HG03064 (cell line): ENCODE measurements at regions not wholly inside any gene's neighbourhood (a gene's known extent, or its start where the extent isn't known, plus 50 kb on each side); places are given as distances from the start of the nearest gene placed in this dataset.

ENCODE experiments used
- ATAC-seq: cut with Tn5 transposase; IDR thresholded peaks from one replicate; pipeline ENCODE4 v1.9.1; 2021; ENCODE audit warnings: low read depth; ENCODE audit not compliant: unreplicated experiment

GRCh38 chr20:16124911-16125776 lies 448.1 kb downstream of the KIF16B start:
- no peak for ATAC-seq

GRCh38 chr20:16124491-16124890 lies 448.8 kb downstream of the KIF16B start:
- ATAC-seq: no peak

- ATAC-seq: no peak
These were observed 449.6 kb downstream of the KIF16B start for GRCh38 chr20:16123623-16124022.

GRCh38 chr20:16119909-16120308 lies 453.3 kb downstream of the KIF16B start:
- ATAC-seq: no peak

- ATAC-seq: no peak
These were observed 457.2 kb downstream of the KIF16B start for GRCh38 chr20:16115911-16116552.

- ATAC-seq: no peak
These were observed 459.5 kb downstream of the KIF16B start for GRCh38 chr20:16113736-16114135.

- ATAC-seq: no peak
These were observed 461.3 kb downstream of the KIF16B start for GRCh38 chr20:16111852-16112412.

- no peak for ATAC-seq
These were observed 461.9 kb downstream of the KIF16B start for GRCh38 chr20:16111172-16111832.

- ATAC-seq: no peak
These were observed 465.9 kb downstream of the KIF16B start for GRCh38 chr20:16107172-16107870.

GRCh38 chr20:16106191-16106849 lies 466.9 kb downstream of the KIF16B start:
- no peak for ATAC-seq

GRCh38 chr20:16104783-16105182 lies 468.5 kb downstream of the KIF16B start:
- ATAC-seq: no peak
